Left kidney (tissue), 1 donor: ENCODE measurements at regions not wholly inside any gene's neighbourhood (a gene's known extent, or its start where the extent isn't known, plus 50 kb on each side); places are given as distances from the start of the nearest gene placed in this dataset.

ENCODE experiments used
- DNase-seq: peaks from one replicate; pipeline ENCODE4 v3.0.0-alpha.2; 2013

GRCh38 chr5:143585970-143586369, 182.5 kb upstream of the NR3C1 start:
- no peak for DNase-seq

- DNase-seq = no peak
Observed at GRCh38 chr5:143583409-143583808, 179.9 kb upstream of the NR3C1 start.

- no peak for DNase-seq
Observed at GRCh38 chr5:143582869-143583268, 179.4 kb upstream of the NR3C1 start.

- DNase-seq = no peak
Observed at GRCh38 chr5:143582176-143582575, 178.7 kb upstream of the NR3C1 start.

GRCh38 chr5:143581649-143582048, 178.2 kb upstream of the NR3C1 start:
- DNase-seq = no peak

- no peak for DNase-seq
Observed at GRCh38 chr5:143581147-143581546, 177.7 kb upstream of the NR3C1 start.

- peak; percentile 72 for DNase-seq
Observed at GRCh38 chr5:143576711-143577484, 173.4 kb upstream of the NR3C1 start.

GRCh38 chr5:143575286-143575685, 171.8 kb upstream of the NR3C1 start:
- DNase-seq = no peak

GRCh38 chr5:143574236-143574635, 170.8 kb upstream of the NR3C1 start:
- DNase-seq = no peak

GRCh38 chr5:143573568-143574170, 170.2 kb upstream of the NR3C1 start:
- no peak for DNase-seq

- DNase-seq = no peak
Observed at GRCh38 chr5:143572671-143573070, 169.2 kb upstream of the NR3C1 start.

GRCh38 chr5:143571642-143572624, 168.4 kb upstream of the NR3C1 start:
- DNase-seq = no peak

- DNase-seq = no peak
Observed at GRCh38 chr5:143570989-143571388, 167.5 kb upstream of the NR3C1 start.

GRCh38 chr5:143569722-143570567, 166.5 kb upstream of the NR3C1 start:
- no peak for DNase-seq

GRCh38 chr5:143569213-143569701, 165.8 kb upstream of the NR3C1 start:
- DNase-seq = no peak

- no peak for DNase-seq
Observed at GRCh38 chr5:143567583-143568504, 164.4 kb upstream of the NR3C1 start.

- DNase-seq = no peak
Observed at GRCh38 chr5:143566139-143566538, 162.7 kb upstream of the NR3C1 start.

GRCh38 chr5:143564417-143564816, 160.9 kb upstream of the NR3C1 start:
- DNase-seq = no peak

GRCh38 chr5:143562935-143563334, 159.4 kb upstream of the NR3C1 start:
- no peak for DNase-seq

GRCh38 chr5:143561219-143561618, 157.7 kb upstream of the NR3C1 start:
- DNase-seq = no peak
